ENCODE measurements at regions not wholly inside any gene's neighbourhood (a gene's known extent, or its start where the extent isn't known, plus 50 kb on each side); places are given as distances from the start of the nearest gene placed in this dataset.

DNA sequence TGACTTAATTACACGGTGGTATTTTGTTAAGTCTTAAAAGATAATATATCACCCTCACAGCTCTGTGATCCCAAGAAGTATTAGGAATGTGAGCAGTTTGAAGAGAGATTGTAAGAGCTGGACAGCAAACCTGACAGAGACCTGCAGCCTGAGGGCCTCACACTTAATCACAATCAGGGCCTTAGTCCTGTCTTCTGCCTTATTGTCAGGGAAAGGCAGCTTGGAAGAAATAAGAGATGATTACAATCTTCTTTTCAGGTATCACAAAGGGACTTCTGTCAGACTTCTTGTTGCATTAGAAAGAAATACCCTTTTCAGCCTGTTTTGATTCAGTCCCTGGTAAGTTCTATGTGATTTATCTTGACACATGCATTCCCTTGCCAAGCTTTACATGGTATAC, 1433.8 kb upstream of the SLC39A10 start:
- Mint-ChIP-seq H3K4me3 (ENCODE audit: unreplicated experiment) (no peak overlapping the region), H3K36me3 (ENCODE audit: insufficient read depth, unreplicated experiment) (no peaks in the 10 kb centered on the region), H3K9me3 (ENCODE audit: unreplicated experiment) (no peaks in the 10 kb centered on the region), H3K4me1 (ENCODE audit: insufficient read depth, unreplicated experiment) (no peaks in the 10 kb centered on the region), H3K27me3 (ENCODE audit: insufficient read depth, unreplicated experiment) (no peaks in the 10 kb centered on the region), H3K27ac (ENCODE audit: low read depth, unreplicated experiment) (no peak overlapping the region)
- POLR2A ChIA-PET: interaction anchor here (0.7 kb wide), 1 partner anchor 263 kb away, joined by 3 read pairs; no protein-coding TSS in a partner anchor
- CTCF ChIA-PET: no interaction called here
- no TSS peak for BruUV-seq (replicated peaks)
- TF ChIP-seq, protein P1, sequence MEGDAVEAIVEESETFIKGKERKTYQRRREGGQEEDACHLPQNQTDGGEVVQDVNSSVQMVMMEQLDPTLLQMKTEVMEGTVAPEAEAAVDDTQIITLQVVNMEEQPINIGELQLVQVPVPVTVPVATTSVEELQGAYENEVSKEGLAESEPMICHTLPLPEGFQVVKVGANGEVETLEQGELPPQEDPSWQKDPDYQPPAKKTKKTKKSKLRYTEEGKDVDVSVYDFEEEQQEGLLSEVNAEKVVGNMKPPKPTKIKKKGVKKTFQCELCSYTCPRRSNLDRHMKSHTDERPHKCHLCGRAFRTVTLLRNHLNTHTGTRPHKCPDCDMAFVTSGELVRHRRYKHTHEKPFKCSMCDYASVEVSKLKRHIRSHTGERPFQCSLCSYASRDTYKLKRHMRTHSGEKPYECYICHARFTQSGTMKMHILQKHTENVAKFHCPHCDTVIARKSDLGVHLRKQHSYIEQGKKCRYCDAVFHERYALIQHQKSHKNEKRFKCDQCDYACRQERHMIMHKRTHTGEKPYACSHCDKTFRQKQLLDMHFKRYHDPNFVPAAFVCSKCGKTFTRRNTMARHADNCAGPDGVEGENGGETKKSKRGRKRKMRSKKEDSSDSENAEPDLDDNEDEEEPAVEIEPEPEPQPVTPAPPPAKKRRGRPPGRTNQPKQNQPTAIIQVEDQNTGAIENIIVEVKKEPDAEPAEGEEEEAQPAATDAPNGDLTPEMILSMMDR (IDR thresholded peaks at IDR 0.05; ENCODE audit: unreplicated experiment): no peak
- intact Hi-C loops (cut with micrococcal nuclease): no loop called here
- DNase-seq (ENCODE audit: unreplicated experiment): peak; percentile 1

DNA sequence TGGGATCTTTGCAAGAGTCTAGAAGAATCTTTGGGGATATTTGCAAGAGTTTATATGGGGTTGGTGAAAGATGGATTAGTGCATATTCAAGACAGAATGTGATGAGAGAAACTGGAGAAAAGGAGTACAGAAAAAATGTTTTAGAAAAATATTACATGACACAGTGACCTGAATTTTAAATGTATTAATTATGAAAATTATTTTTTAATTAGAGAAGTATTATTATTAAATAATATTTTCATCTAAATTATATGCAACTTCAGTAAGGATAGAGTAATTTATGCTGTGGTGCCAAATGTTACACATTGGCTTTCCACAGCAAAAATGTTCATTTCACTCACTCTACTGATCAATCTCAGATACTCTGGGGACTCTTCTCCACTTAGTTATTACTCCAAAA, 1442.8 kb upstream of the SLC39A10 start:
- no peak overlapping the region for H3K4me3 Mint-ChIP-seq (ENCODE audit: unreplicated experiment)
- ChIA-PET CTCF (no interaction called here), POLR2A (no interaction called here)
- TF ChIP-seq, protein P1 (IDR thresholded peaks at IDR 0.05; ENCODE audit: unreplicated experiment): no peak
- intact Hi-C loops (cut with micrococcal nuclease): no loop called here
- no peak overlapping the region for H3K27ac Mint-ChIP-seq (ENCODE audit: low read depth, unreplicated experiment)
- H3K27me3 Mint-ChIP-seq (ENCODE audit: insufficient read depth, unreplicated experiment): no peaks in the 10 kb centered on the region
- DNase-seq (ENCODE audit: unreplicated experiment): no peak
- no peaks in the 10 kb centered on the region for H3K9me3 Mint-ChIP-seq (ENCODE audit: unreplicated experiment)
- no peaks in the 10 kb centered on the region for H3K4me1 Mint-ChIP-seq (ENCODE audit: insufficient read depth, unreplicated experiment)
- BruUV-seq (replicated peaks): no TSS peak
- no peaks in the 10 kb centered on the region for H3K36me3 Mint-ChIP-seq (ENCODE audit: insufficient read depth, unreplicated experiment)

DNA sequence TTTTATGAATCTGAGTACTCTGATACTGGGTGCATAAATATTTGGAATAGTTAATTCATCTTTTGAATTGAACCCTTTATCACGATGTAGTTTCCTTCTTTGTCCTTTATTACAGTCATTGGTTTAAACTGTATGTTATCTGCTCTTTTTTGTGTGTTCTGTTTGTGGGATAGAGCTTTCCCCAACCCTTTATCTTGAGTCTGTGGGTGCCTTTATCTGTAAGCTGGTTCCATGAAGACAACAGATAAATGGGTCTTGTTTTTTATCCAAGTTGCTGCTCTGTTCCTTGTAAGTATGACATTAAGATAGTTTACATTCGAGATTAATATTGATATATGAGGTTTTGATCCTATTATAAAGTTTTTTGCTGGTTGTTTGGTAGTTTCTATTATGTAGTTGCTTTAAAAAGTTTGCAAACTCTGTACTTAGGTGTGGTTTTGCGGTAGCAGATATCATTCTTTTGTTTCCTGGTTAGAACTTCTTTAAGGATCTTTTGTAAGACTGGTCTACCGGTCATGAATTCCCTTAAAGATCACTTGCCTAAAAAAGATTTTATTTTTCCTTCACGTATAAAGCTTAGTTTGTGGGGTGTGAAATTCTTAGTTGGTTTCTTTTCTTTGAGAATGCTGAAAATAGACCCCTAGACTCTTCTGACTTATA, 1451.3 kb upstream of the SLC39A10 start:
- TF ChIP-seq, protein P1 (IDR thresholded peaks at IDR 0.05; ENCODE audit: unreplicated experiment): no peak
- Mint-ChIP-seq H3K27me3 (ENCODE audit: insufficient read depth, unreplicated experiment) (no peaks in the 10 kb centered on the region), H3K9me3 (ENCODE audit: unreplicated experiment) (no peaks in the 10 kb centered on the region), H3K4me1 (ENCODE audit: insufficient read depth, unreplicated experiment) (peaks cover 7% of the 10 kb centered on the region), H3K36me3 (ENCODE audit: insufficient read depth, unreplicated experiment) (no peaks in the 10 kb centered on the region), H3K4me3 (ENCODE audit: unreplicated experiment) (no peak overlapping the region), H3K27ac (ENCODE audit: low read depth, unreplicated experiment) (no peak overlapping the region)
- POLR2A ChIA-PET: no interaction called here
- intact Hi-C loops (cut with micrococcal nuclease): no loop called here
- DNase-seq (ENCODE audit: unreplicated experiment): no peak
- CTCF ChIA-PET: no interaction called here
- BruUV-seq (replicated peaks): no TSS peak

DNA sequence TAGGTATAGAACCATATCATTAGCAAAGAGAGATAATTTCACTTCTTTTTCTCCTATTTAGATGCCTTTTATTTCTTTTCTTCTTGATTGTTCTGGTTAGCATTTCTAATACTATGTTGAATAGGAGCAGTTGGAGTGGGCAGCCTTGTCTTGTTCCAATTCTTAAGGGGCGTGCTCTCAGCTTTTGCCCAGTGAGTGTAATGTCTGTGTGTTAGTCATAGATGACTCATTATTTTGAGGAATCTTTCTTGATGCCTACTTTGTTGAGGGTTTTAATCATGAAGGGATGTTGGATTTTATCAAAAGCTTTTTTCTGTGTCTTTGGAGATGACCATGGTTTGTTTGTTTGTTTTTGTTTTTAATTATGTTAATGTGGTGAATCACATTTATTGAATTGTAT, 1453.1 kb upstream of the SLC39A10 start:
- no TSS peak for BruUV-seq (replicated peaks)
- intact Hi-C loops (cut with micrococcal nuclease): no loop called here
- CTCF ChIA-PET: no interaction called here
- Mint-ChIP-seq H3K36me3 (ENCODE audit: insufficient read depth, unreplicated experiment) (no peaks in the 10 kb centered on the region), H3K27ac (ENCODE audit: low read depth, unreplicated experiment) (no peak overlapping the region), H3K27me3 (ENCODE audit: insufficient read depth, unreplicated experiment) (no peaks in the 10 kb centered on the region), H3K4me3 (ENCODE audit: unreplicated experiment) (no peak overlapping the region), H3K4me1 (ENCODE audit: insufficient read depth, unreplicated experiment) (peaks cover 7% of the 10 kb centered on the region), H3K9me3 (ENCODE audit: unreplicated experiment) (no peaks in the 10 kb centered on the region)
- POLR2A ChIA-PET: no interaction called here
- TF ChIP-seq, protein P1 (IDR thresholded peaks at IDR 0.05; ENCODE audit: unreplicated experiment): no peak
- peak; percentile 58 for DNase-seq (ENCODE audit: unreplicated experiment)
